GM18909 (cell line): ENCODE measurements at regions not wholly inside any gene's neighbourhood (a gene's known extent, or its start where the extent isn't known, plus 50 kb on each side); places are given as distances from the start of the nearest gene placed in this dataset.
"Not testable (repeated sequence)": the region's sequence is repeated elsewhere in the genome, so short reads cannot be mapped to it uniquely, and the experiment has no call there.

Experiments
- ATAC-seq: cut with Tn5 transposase; IDR thresholded peaks from one replicate; pipeline ENCODE4 v1.9.1; 2021; ENCODE audit warnings: mild to moderate bottlenecking; ENCODE audit not compliant: unreplicated experiment, poor library complexity

- no peak for ATAC-seq
Observed at GRCh38 chr18:70390371-70391090, 101.7 kb downstream of the SOCS6 start.

- ATAC-seq: not testable (repeated sequence)
Observed at GRCh38 chr18:70389036-70389435, 100.2 kb downstream of the SOCS6 start.

- no peak for ATAC-seq
Observed at GRCh38 chr18:70387027-70387426, 98.2 kb downstream of the SOCS6 start.

- ATAC-seq: no peak
Observed at GRCh38 chr18:70386582-70386981, 97.7 kb downstream of the SOCS6 start.

- no peak for ATAC-seq
Observed at GRCh38 chr18:70385474-70385873, 96.6 kb downstream of the SOCS6 start.

- ATAC-seq: no peak
Observed at GRCh38 chr18:70384181-70384790, 95.4 kb downstream of the SOCS6 start.

- ATAC-seq: no peak
Observed at GRCh38 chr18:70382992-70383717, 94.3 kb downstream of the SOCS6 start.

GRCh38 chr18:70382017-70382416, 93.2 kb downstream of the SOCS6 start:
- no peak for ATAC-seq

GRCh38 chr18:70380915-70381896, 92.4 kb downstream of the SOCS6 start:
- no peak for ATAC-seq
